BJ (cell line): ENCODE measurements at regions not wholly inside any gene's neighbourhood (a gene's known extent, or its start where the extent isn't known, plus 50 kb on each side); places are given as distances from the start of the nearest gene placed in this dataset.

Experiments
- CTCF ChIA-PET: fragments of 350-600 bp; formaldehyde crosslinking; extraction: SDS; loops from one replicate; lab custom pipeline; 2021; ENCODE audit warnings: antibody characterized with exemption, inconsistent platforms; lab: Yijun Ruan, JAX
- POLR2A ChIA-PET: fragments of 300-600 bp; sonication (Branson Sonifier 250); formaldehyde crosslinking; extraction: SDS; loops from one replicate; lab custom pipeline; 2021; ENCODE audit warnings: antibody characterized with exemption; lab: Charles Lee
- DNase-seq: peaks from one replicate; pipeline ENCODE4 v3.0.0-alpha.2; 2011; ENCODE audit warnings: low read depth
- H3K27me3 ChIP-seq: 2 replicates; pipeline ENCODE4 v1.6.0; 2011; ENCODE audit warnings: low read length; ENCODE audit not compliant: control insufficient read depth, insufficient read depth
- H3K36me3 ChIP-seq: 2 replicates; pipeline ENCODE4 v1.5.1; 2011; ENCODE audit warnings: low read length; ENCODE audit not compliant: control insufficient read depth, insufficient read depth
- H3K4me3 ChIP-seq: 2 replicates; pipeline ENCODE4 v1.5.1; 2011; ENCODE audit warnings: low read depth, mild to moderate bottlenecking, control low read depth, low read length
- CTCF ChIP-seq: IDR thresholded peaks from 2 replicates; pipeline ENCODE4 v1.5.1; 2011; ENCODE audit warnings: low read depth, mild to moderate bottlenecking, control low read depth, inconsistent platforms, low read length, moderate library complexity; ENCODE audit not compliant: insufficient read depth

GRCh38 chr6:141677598-141678211 lies 455.0 kb upstream of the GJE1 start:
- no peak overlapping the region for H3K4me3 ChIP-seq
- CTCF ChIA-PET, result interaction anchor here (0.6 to 2.5 kb wide), 5 partner anchors 76 to 1478 kb away, joined by 3 to 10 read pairs (median 3); no protein-coding TSS in a partner anchor
- H3K36me3 ChIP-seq, result no peaks in the 10 kb centered on the region
- peak; percentile 71 for TF ChIP-seq CTCF
- H3K27me3 ChIP-seq, result no peaks in the 10 kb centered on the region
- POLR2A ChIA-PET, result no interaction called here
- DNase-seq, result no peak

GRCh38 chr6:141675957-141676356 lies 456.8 kb upstream of the GJE1 start:
- H3K36me3 ChIP-seq, result no peaks in the 10 kb centered on the region
- no peak for DNase-seq
- ChIA-PET POLR2A (no interaction called here), CTCF (interaction anchor here (0.7 to 3.1 kb wide), 7 partner anchors 8 to 571 kb away, joined by 3 to 11 read pairs (median 3); no protein-coding TSS in a partner anchor)
- H3K27me3 ChIP-seq, result no peaks in the 10 kb centered on the region
- peak; percentile 42 for TF ChIP-seq CTCF
- no peak overlapping the region for H3K4me3 ChIP-seq

GRCh38 chr6:141669141-141669540 lies 463.6 kb upstream of the GJE1 start:
- no peaks in the 10 kb centered on the region for H3K27me3 ChIP-seq
- H3K4me3 ChIP-seq, result no peak overlapping the region
- POLR2A ChIA-PET, result no interaction called here
- no peaks in the 10 kb centered on the region for H3K36me3 ChIP-seq
- DNase-seq, result no peak
- no peak for TF ChIP-seq CTCF
- CTCF ChIA-PET, result interaction anchor here (1.0 kb wide), 1 partner anchor 93 kb away, joined by 3 read pairs; no protein-coding TSS in a partner anchor

GRCh38 chr6:141667580-141668309 lies 465.0 kb upstream of the GJE1 start:
- TF ChIP-seq CTCF, result no peak
- ChIA-PET POLR2A (no interaction called here), CTCF (interaction anchor here (0.6 to 1.0 kb wide), 2 partner anchors 8 to 271 kb away, joined by 3 read pairs; no protein-coding TSS in a partner anchor)
- Histone ChIP-seq H3K4me3 (no peak overlapping the region), H3K36me3 (no peaks in the 10 kb centered on the region), H3K27me3 (no peaks in the 10 kb centered on the region)
- no peak for DNase-seq

- Histone ChIP-seq H3K27me3 (no peaks in the 10 kb centered on the region), H3K4me3 (no peak overlapping the region), H3K36me3 (no peaks in the 10 kb centered on the region)
- ChIA-PET POLR2A (no interaction called here), CTCF (interaction anchor here (1.1 kb wide), 1 partner anchor 821 kb away, joined by 3 read pairs; no protein-coding TSS in a partner anchor)
- no peak for TF ChIP-seq CTCF
- no peak for DNase-seq
Measured at GRCh38 chr6:141666187-141666586, 466.5 kb upstream of the GJE1 start.
